ENCODE measurements at regions not wholly inside any gene's neighbourhood (a gene's known extent, or its start where the extent isn't known, plus 50 kb on each side); places are given as distances from the start of the nearest gene placed in this dataset.

- TF ChIP-seq POLR2AphosphoS5 (IDR thresholded peaks at IDR 0.05; ENCODE audit: control insufficient read depth, insufficient read depth, low read depth, low read length) (no peak), ZNF24 (IDR thresholded peaks at IDR 0.05) (no peak)
These were observed 106.8 kb downstream of the EDEM1 start (continued) for GRCh38 chr3:5294356-5294755.

DNA sequence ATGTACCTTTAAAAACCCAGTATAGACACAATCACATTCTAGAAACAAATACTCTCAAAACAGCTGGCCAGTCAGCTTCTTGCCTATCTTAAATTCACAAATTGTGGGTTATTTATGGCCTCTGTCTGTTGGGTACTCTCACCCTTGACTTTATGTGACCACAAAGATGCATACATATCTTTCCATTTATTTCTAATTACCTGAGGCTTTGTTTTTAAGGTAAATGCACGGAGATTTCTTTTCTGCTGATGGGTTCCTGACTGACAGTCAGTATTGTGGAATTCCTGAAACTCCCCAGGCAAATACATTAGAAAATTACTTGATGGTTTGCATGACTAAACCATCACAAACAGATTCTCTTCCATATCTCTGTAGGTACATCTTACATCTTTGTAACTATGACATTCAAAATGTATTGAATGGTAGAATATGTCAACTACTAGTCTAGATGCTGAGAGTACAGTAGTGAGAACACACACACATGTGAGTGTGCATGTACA lies 107.7 kb downstream of the EDEM1 start:
- H3K79me2 ChIP-seq (ENCODE audit: control insufficient read depth, insufficient read depth, low read length): no peaks in the 10 kb centered on the region
- CTCF ChIA-PET (ENCODE audit: low intra/inter-chr PET ratio): no interaction called here
- TF ChIP-seq ATF1 (CRISPR knock-in tag; IDR thresholded peaks at IDR 0.05): no peak
- no peak for TF ChIP-seq ATF1 (tag; IDR thresholded peaks at IDR 0.05)
- TF ChIP-seq KAT2B (IDR thresholded peaks at IDR 0.05; ENCODE audit: low read depth, low read length): no peak
- no peak for TF ChIP-seq PTBP1 (IDR thresholded peaks at IDR 0.05; ENCODE audit: low read depth, low read length)
- no peak for TF ChIP-seq LARP7 (IDR thresholded peaks at IDR 0.05)
- TF ChIP-seq CBX1 (IDR thresholded peaks at IDR 0.05; ENCODE audit: low read depth): no peak
- TF ChIP-seq, protein P1, sequence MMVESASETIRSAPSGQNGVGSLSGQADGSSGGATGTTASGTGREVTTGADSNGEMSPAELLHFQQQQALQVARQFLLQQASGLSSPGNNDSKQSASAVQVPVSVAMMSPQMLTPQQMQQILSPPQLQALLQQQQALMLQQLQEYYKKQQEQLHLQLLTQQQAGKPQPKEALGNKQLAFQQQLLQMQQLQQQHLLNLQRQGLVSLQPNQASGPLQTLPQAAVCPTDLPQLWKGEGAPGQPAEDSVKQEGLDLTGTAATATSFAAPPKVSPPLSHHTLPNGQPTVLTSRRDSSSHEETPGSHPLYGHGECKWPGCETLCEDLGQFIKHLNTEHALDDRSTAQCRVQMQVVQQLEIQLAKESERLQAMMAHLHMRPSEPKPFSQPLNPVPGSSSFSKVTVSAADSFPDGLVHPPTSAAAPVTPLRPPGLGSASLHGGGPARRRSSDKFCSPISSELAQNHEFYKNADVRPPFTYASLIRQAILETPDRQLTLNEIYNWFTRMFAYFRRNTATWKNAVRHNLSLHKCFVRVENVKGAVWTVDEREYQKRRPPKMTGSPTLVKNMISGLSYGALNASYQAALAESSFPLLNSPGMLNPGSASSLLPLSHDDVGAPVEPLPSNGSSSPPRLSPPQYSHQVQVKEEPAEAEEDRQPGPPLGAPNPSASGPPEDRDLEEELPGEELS (CRISPR knock-in tag; IDR thresholded peaks at IDR 0.05; ENCODE audit: borderline replicate concordance): no peak
- TF ChIP-seq GTF2F1 (IDR thresholded peaks at IDR 0.05; ENCODE audit: low read depth, low read length): no peak
- TF ChIP-seq RFX7 (CRISPR knock-in tag; IDR thresholded peaks at IDR 0.05): no peak
- TF ChIP-seq, protein P2, sequence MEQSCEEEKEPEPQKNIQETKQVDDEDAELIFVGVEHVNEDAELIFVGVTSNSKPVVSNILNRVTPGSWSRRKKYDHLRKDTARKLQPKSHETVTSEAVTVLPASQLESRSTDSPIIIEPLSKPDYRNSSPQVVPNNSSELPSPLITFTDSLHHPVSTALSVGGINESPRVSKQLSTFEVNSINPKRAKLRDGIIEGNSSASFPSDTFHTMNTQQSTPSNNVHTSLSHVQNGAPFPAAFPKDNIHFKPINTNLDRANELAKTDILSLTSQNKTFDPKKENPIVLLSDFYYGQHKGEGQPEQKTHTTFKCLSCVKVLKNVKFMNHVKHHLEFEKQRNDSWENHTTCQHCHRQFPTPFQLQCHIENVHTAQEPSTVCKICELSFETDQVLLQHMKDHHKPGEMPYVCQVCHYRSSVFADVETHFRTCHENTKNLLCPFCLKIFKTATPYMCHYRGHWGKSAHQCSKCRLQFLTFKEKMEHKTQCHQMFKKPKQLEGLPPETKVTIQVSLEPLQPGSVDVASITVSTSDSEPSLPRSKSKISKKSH (CRISPR knock-in tag; IDR thresholded peaks at IDR 0.05): no peak
- TF ChIP-seq ZBTB49 (CRISPR knock-in tag; IDR thresholded peaks at IDR 0.05; ENCODE audit: borderline replicate concordance): no peak
- TF ChIP-seq ZNF395 (CRISPR knock-in tag; IDR thresholded peaks at IDR 0.05): no peak
- TF ChIP-seq KDM5B (IDR thresholded peaks at IDR 0.05; ENCODE audit: insufficient replicate concordance, low read depth, low read length): no peak

More for the DNA sequence above, 107.7 kb downstream of the EDEM1 start:
- 0% methylated on average over 1 of the region's 1 CpG for WGBS (ENCODE audit: insufficient coverage, low coverage, missing lambda C conversion rate)
- H3K9me1 ChIP-seq (ENCODE audit: control insufficient read depth, insufficient read depth, low read length): no peaks in the 10 kb centered on the region
- H3K4me3 ChIP-seq: no peak overlapping the region
- in situ Hi-C loops (cut with MboI): no loop called here
- H3K4me1 ChIP-seq (replicated peaks in 1 of 2; ENCODE audit: control insufficient read depth in 2 of 2, insufficient read depth in 2 of 2, low read length in 2 of 2): no peaks in the 10 kb centered on the region
- no TSS peak for BruUV-seq (replicated peaks)
- no peak overlapping the region for H3K4me2 ChIP-seq (ENCODE audit: insufficient read depth, low read length)
- no peaks in the 10 kb centered on the region for H4K20me1 ChIP-seq (replicated peaks; ENCODE audit: control insufficient read depth, insufficient read depth, low read length)
- FAIRE-seq: no peak
- H3K9me3 ChIP-seq (replicated peaks; ENCODE audit: control insufficient read depth, insufficient read depth, low read depth, low read length): no peaks in the 10 kb centered on the region
- no peak overlapping the region for H3K27ac ChIP-seq (ENCODE audit: extremely low read depth, low read depth, low read length)
- no peak for ATAC-seq
- peaks cover 3 to 7% of the 10 kb centered on the region in 2 experiments; a peak in 3 of 5 replicates for H3K27me3 ChIP-seq (ENCODE audit: control insufficient read depth in 2 of 2, insufficient read depth in 2 of 2, low read length in 2 of 2)
- no peak for DNase-seq (ENCODE audit: extremely low read depth in 1 of 4, low spot score in 3 of 4)
- H3K9ac ChIP-seq (ENCODE audit: insufficient read depth in 1 of 2, low read depth in 2 of 2, low read length in 2 of 2): no peak overlapping the region
- intact Hi-C loops (cut with micrococcal nuclease): no loop called here
- no peak overlapping the region for H2AFZ ChIP-seq (ENCODE audit: low read depth, low read length)
- POLR2A ChIA-PET: interaction anchor here (0.6 kb wide), 1 partner anchor 9 kb away, joined by 3 read pairs; no protein-coding TSS in a partner anchor
- no peaks in the 10 kb centered on the region for H3K36me3 ChIP-seq (ENCODE audit: control insufficient read depth, insufficient read depth, low read length)
